SK-N-SH (cell line): ENCODE measurements at regions not wholly inside any gene's neighbourhood (a gene's known extent, or its start where the extent isn't known, plus 50 kb on each side); places are given as distances from the start of the nearest gene placed in this dataset.

Experiments
- CTCF ChIA-PET: fragments of 300-600, 350-600 bp; formaldehyde crosslinking; extraction: SDS; loops from one replicate; lab custom pipeline; 2021; lab: Yijun Ruan, JAX
- POLR2A ChIA-PET: fragments of 350-600 bp; sonication (Branson Sonifier 250); formaldehyde crosslinking; extraction: SDS; loops from one replicate; lab custom pipeline; 2020; ENCODE audit warnings: antibody characterized with exemption, inconsistent platforms; lab: Yijun Ruan, JAX
- DNase-seq: peaks from one replicate; pipeline ENCODE4 v3.0.0; 2012
- H2AFZ ChIP-seq: fragments of 200-600 bp; sonication (generic); 2 replicates; pipeline ENCODE4 v1.8.1; 2016; ENCODE audit warnings: antibody characterized with exemption, mild to moderate bottlenecking, low read depth
- H3F3A ChIP-seq: fragments of 200-600 bp; sonication (generic); replicated peaks from 2 replicates; pipeline ENCODE3; 2016; ENCODE audit warnings: antibody characterized with exemption, mild to moderate bottlenecking; ENCODE audit not compliant: insufficient read depth
- H3K27ac ChIP-seq, 2 experiments: fragments of 200-500 bp in 1 of 2; fragments of 200-600 bp in 1 of 2; sonication (Bioruptor generic) in 1 of 2; sonication (generic), shearing (Covaris generic) in 1 of 2; 2 replicates each; pipeline versions ENCODE4 v1.5.1 to v1.6.1; 2014 to 2016; ENCODE audit warnings: low read depth in 2 of 2, inconsistent platforms in 1 of 2, low read length in 1 of 2, mild to moderate bottlenecking in 1 of 2, mixed read lengths in 1 of 2
- H3K27me3 ChIP-seq: fragments of 200-600 bp; sonication (generic), shearing (Covaris generic); 2 replicates; pipeline ENCODE4 v1.6.1; 2016; ENCODE audit warnings: mixed run types; ENCODE audit not compliant: insufficient read depth
- H3K36me3 ChIP-seq, 2 experiments: fragments of 200-500 bp in 1 of 2; fragments of 200-600 bp in 1 of 2; sonication (Bioruptor generic) in 1 of 2; sonication (generic) in 1 of 2; replicated peaks in 1 of 2; 2 replicates each; pipeline versions ENCODE3 to v1.5.1; 2014 to 2016; ENCODE audit warnings: low read length in 1 of 2, mild to moderate bottlenecking in 1 of 2; ENCODE audit not compliant: insufficient read depth in 2 of 2, control insufficient read depth in 1 of 2
- H3K4me1 ChIP-seq, 2 experiments: fragments of 200-500 bp in 1 of 2; fragments of 200-600 bp in 1 of 2; sonication (Bioruptor generic) in 1 of 2; sonication (generic), shearing (Covaris generic) in 1 of 2; 2 replicates each; pipeline versions ENCODE4 v1.5.1 to v1.6.1; 2014 to 2016; ENCODE audit warnings: low read depth in 1 of 2, low read length in 1 of 2, mixed run types in 1 of 2; ENCODE audit not compliant: insufficient read depth in 2 of 2, control insufficient read depth in 1 of 2
- H3K4me2 ChIP-seq: fragments of 200-600 bp; sonication (generic), shearing (Covaris generic); 2 replicates; pipeline ENCODE4 v1.6.1; 2017; ENCODE audit warnings: mixed run types
- H3K4me3 ChIP-seq, 2 experiments: fragments of 200-500 bp in 1 of 2; fragments of 200-600 bp in 1 of 2; sonication (Bioruptor generic) in 1 of 2; sonication (generic), shearing (Covaris generic) in 1 of 2; 2 replicates each; pipeline versions ENCODE4 v1.5.1 to v1.8.1; 2014 to 2016; ENCODE audit warnings: low read depth in 2 of 2, inconsistent platforms in 1 of 2, low read length in 1 of 2, mild to moderate bottlenecking in 1 of 2, mixed read lengths in 1 of 2, moderate library complexity in 1 of 2
- H3K79me2 ChIP-seq: fragments of 200-600 bp; sonication (generic); 2 replicates; pipeline ENCODE4 v1.8.1; 2017; ENCODE audit warnings: mild to moderate bottlenecking; ENCODE audit not compliant: insufficient read depth
- H3K9ac ChIP-seq: fragments of 200-600 bp; sonication (generic); 2 replicates; pipeline ENCODE4 v1.6.1; 2017; ENCODE audit warnings: mixed run types
- H3K9me2 ChIP-seq: fragments of 200-600 bp; sonication (generic); 2 replicates; pipeline ENCODE4 v1.6.1; 2017; ENCODE audit warnings: mixed run types
- H3K9me3 ChIP-seq: fragments of 200-600 bp; sonication (generic); 2 replicates; pipeline ENCODE4 v1.6.1; 2017; ENCODE audit warnings: mixed run types, mild to moderate bottlenecking, moderate library complexity
- H4K20me1 ChIP-seq: fragments of 200-600 bp; sonication (generic); 2 replicates; pipeline ENCODE4 v1.6.1; 2017; ENCODE audit warnings: mild to moderate bottlenecking, mixed run types; ENCODE audit not compliant: insufficient read depth
- CHD2 ChIP-seq: fragments of 150-350 bp; IDR thresholded peaks from 2 replicates; pipeline ENCODE4 v1.6.1; 2018; ENCODE audit warnings: low read length; ENCODE audit not compliant: partially characterized antibody
- CTCF ChIP-seq: fragments of 200-600 bp; sonication (generic); IDR thresholded peaks from 2 replicates; pipeline ENCODE4 v1.6.1; 2017; ENCODE audit warnings: antibody characterized with exemption, mild to moderate bottlenecking, moderate library complexity
- ELF1 ChIP-seq: IDR thresholded peaks from 2 replicates; pipeline ENCODE4 v1.4.0; 2012
- EZH2phosphoT487 ChIP-seq: fragments of 200-600 bp; sonication (generic); IDR thresholded peaks from 2 replicates; pipeline ENCODE4 v1.6.1; 2017; ENCODE audit warnings: low read depth, mixed run types, mild to moderate bottlenecking, antibody characterized with exemption, moderate library complexity, borderline replicate concordance
- FOSL2 ChIP-seq: IDR thresholded peaks from 2 replicates; pipeline ENCODE4 v1.4.0; 2012; ENCODE audit warnings: low read depth, mild to moderate bottlenecking, moderate library complexity, borderline replicate concordance
- FOXJ3 ChIP-seq: sonication (generic); formaldehyde crosslinking; IDR thresholded peaks from 2 replicates; pipeline ENCODE4 v1.5.1; 2020; ENCODE audit warnings: mild to moderate bottlenecking, missing genetic modification reagents
- GATA2 ChIP-seq: sonication (generic); formaldehyde crosslinking; IDR thresholded peaks from 2 replicates; pipeline ENCODE4 v1.5.0; 2020; ENCODE audit warnings: mild to moderate bottlenecking, missing genetic modification reagents
- JUND ChIP-seq: IDR thresholded peaks from 2 replicates; pipeline ENCODE4 v1.4.0; 2012
- NFIC ChIP-seq: IDR thresholded peaks from 2 replicates; pipeline ENCODE4 v1.4.0; 2012; ENCODE audit warnings: borderline replicate concordance
- NRF1 ChIP-seq: IDR thresholded peaks from 2 replicates; pipeline ENCODE4 v1.6.1; 2012; ENCODE audit warnings: low read depth, mild to moderate bottlenecking, low read length
- PBX3 ChIP-seq: IDR thresholded peaks from 2 replicates; pipeline ENCODE4; 2012
- RAD21 ChIP-seq: IDR thresholded peaks from 2 replicates; pipeline ENCODE4 v1.6.1; 2012; ENCODE audit warnings: mild to moderate bottlenecking, low read length
- RCOR1 ChIP-seq: fragments of 150-350 bp; IDR thresholded peaks from 2 replicates; pipeline ENCODE4 v1.6.1; 2017; ENCODE audit warnings: antibody characterized with exemption, low read length
- RXRA ChIP-seq: IDR thresholded peaks from 2 replicates; pipeline ENCODE4 v1.4.0; 2012; ENCODE audit warnings: low read depth, mild to moderate bottlenecking, borderline replicate concordance
- SIN3A ChIP-seq: IDR thresholded peaks from 2 replicates; pipeline ENCODE4 v1.6.1; 2012; ENCODE audit warnings: low read depth, mild to moderate bottlenecking, low read length, moderate library complexity, borderline replicate concordance
- TAF1 ChIP-seq: IDR thresholded peaks from 2 replicates; pipeline ENCODE4 v1.6.1; 2012; ENCODE audit warnings: low read depth, mild to moderate bottlenecking, low read length, moderate library complexity, borderline replicate concordance
- TEAD4 ChIP-seq: IDR thresholded peaks from 2 replicates; pipeline ENCODE4 v1.4.0; 2012; ENCODE audit warnings: mild to moderate bottlenecking, borderline replicate concordance; ENCODE audit not compliant: insufficient read depth
- USF2 ChIP-seq: fragments of 150-350 bp; IDR thresholded peaks from 2 replicates; pipeline ENCODE4 v1.6.1; 2017; ENCODE audit warnings: antibody characterized with exemption, low read length, low read depth, borderline replicate concordance
- YY1 ChIP-seq: IDR thresholded peaks from 2 replicates; pipeline ENCODE4 v1.4.0; 2012; ENCODE audit warnings: low read depth, mild to moderate bottlenecking
- WGBS: methylation state at CpG from one replicate; pipeline ENCODE4 v1.1.6; 2017; ENCODE audit warnings: low lambda C conversion rate; 5-methylcytosine and 5-hydroxymethylcytosine counted together

GRCh38 chr1:29557701-29558600 lies 321.6 kb downstream of the PTPRU start:
- DNase-seq, result no peak
- ChIA-PET CTCF (interaction anchor here (0.9 to 1.0 kb wide), 2 partner anchors 13 to 147 kb away, joined by 3 read pairs; no protein-coding TSS in a partner anchor), POLR2A (no interaction called here)
- Histone ChIP-seq H2AFZ (no peak overlapping the region), H3K4me1 (peaks cover 0 to 6% of the 10 kb centered on the region in 2 experiments; a peak in 1 of 4 replicates), H3K9me2 (no peaks in the 10 kb centered on the region), H3K36me3 (no peaks in the 10 kb centered on the region), H3K4me3 (no peak overlapping the region), H3K79me2 (no peaks in the 10 kb centered on the region), H3K9ac (no peak overlapping the region), H4K20me1 (no peaks in the 10 kb centered on the region), H3K27ac (no peak overlapping the region), H3F3A (no peaks in the 10 kb centered on the region), H3K9me3 (no peaks in the 10 kb centered on the region), H3K27me3 (no peaks in the 10 kb centered on the region), H3K4me2 (no peak overlapping the region)
- 46% methylated on average over 16 of the region's 16 CpGs for WGBS
- TF ChIP-seq ELF1 (no peak), GATA2 (CRISPR knock-in tag) (no peak), FOXJ3 (no peak), YY1 (no peak), CHD2 (no peak), RAD21 (no peak), TAF1 (no peak), NFIC (no peak), TEAD4 (no peak), NRF1 (no peak), SIN3A (no peak), CTCF (no peak), RCOR1 (no peak), EZH2phosphoT487 (no peak), FOSL2 (no peak), RXRA (no peak), PBX3 (no peak), USF2 (no peak), JUND (no peak)
